ENCODE measurements at regions not wholly inside any gene's neighbourhood (a gene's known extent, or its start where the extent isn't known, plus 50 kb on each side); places are given as distances from the start of the nearest gene placed in this dataset.

DNA sequence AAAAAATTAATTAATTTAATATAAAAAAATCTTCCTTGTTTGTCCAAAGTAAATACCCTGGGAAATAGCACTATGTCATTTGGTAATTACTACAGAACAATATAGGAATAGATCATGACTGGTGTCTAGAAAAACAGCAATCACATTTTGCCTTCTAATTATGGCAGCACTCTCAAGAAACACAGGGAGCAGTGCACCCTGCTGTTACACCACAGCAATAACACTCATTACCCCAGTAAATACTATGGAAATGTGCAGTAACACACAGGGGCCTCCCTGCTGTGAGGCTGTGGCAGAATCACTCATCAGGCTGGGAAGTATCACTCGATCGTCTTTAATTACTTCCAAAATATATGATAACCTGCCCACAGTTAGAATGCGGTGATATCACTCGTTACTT lies 646.0 kb downstream of the TUSC7 start:
- no peaks in the 10 kb centered on the region for H3K79me2 ChIP-seq (ENCODE audit: low read length)
- H3K27me3 ChIP-seq (replicated peaks; ENCODE audit: insufficient read depth, low read length): no peaks in the 10 kb centered on the region
- H2AFZ ChIP-seq (ENCODE audit: low read length): no peak overlapping the region
- H3K9me2 ChIP-seq (replicated peaks; ENCODE audit: insufficient read depth, low read length): no peaks in the 10 kb centered on the region
- no peaks in the 10 kb centered on the region for H3F3A ChIP-seq (ENCODE audit: insufficient read depth, low read length)
- H3K4me2 ChIP-seq (ENCODE audit: low read depth, low read length): no peak overlapping the region
- no peaks in the 10 kb centered on the region for H4K20me1 ChIP-seq (ENCODE audit: insufficient read depth, low read length)
- no peak overlapping the region for H3K9ac ChIP-seq (ENCODE audit: low read length)
- no peaks in the 10 kb centered on the region for H3K36me3 ChIP-seq (replicated peaks; ENCODE audit: insufficient read depth, low read length)
- H3K9me3 ChIP-seq (replicated peaks; ENCODE audit: insufficient read depth, low read length): no peaks in the 10 kb centered on the region
- H3K27ac ChIP-seq (ENCODE audit: low read length): no peak overlapping the region
- no peak for TF ChIP-seq EZH2phosphoT487 (IDR thresholded peaks at IDR 0.05; ENCODE audit: low read length)
- peak; percentile 38 for TF ChIP-seq CTCF (IDR thresholded peaks at IDR 0.05; ENCODE audit: low read length)
- TF ChIP-seq EZH2 (optimal IDR thresholded peaks at IDR 0.05; ENCODE audit: low read depth, low read length): no peak
- no peak for DNase-seq
- H3K4me1 ChIP-seq (ENCODE audit: low read length): no peaks in the 10 kb centered on the region
- H3K4me3 ChIP-seq (ENCODE audit: low read length): no peak overlapping the region

DNA sequence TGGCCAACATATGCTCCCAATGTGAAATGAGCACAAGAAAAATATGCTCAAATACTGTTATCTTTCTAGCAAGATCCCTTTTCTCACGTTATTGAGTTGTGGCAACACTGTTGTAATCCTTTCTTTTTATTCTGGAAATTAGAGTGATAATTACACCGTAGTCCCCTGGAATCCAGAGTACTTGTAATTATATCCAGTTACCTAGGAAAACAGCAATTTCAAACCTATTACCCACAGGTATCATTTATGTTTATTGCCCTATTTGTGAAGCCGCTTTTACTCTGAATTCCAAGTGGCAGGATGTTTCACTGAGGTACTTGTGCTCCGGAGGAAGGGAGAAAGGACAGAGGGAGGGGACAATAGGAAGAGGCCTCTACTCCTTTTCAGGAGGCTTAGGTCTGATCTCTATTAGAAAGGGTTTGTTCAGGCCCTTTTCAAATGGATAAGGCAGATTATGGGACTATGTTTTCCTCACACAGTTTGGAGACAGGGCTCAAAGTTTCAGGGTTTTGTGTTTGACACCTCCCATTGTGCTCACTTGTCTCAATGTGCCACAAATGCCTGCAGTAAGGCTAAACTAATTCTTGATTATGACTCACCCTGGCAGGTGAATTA lies 646.6 kb downstream of the TUSC7 start:
- Histone ChIP-seq H3K27ac (ENCODE audit: low read length) (no peak overlapping the region), H3K36me3 (replicated peaks; ENCODE audit: insufficient read depth, low read length) (no peaks in the 10 kb centered on the region), H3K27me3 (replicated peaks; ENCODE audit: insufficient read depth, low read length) (no peaks in the 10 kb centered on the region), H2AFZ (ENCODE audit: low read length) (no peak overlapping the region), H3K9ac (ENCODE audit: low read length) (no peak overlapping the region), H3K4me2 (ENCODE audit: low read depth, low read length) (no peak overlapping the region), H3K4me1 (ENCODE audit: low read length) (no peaks in the 10 kb centered on the region), H3K9me3 (replicated peaks; ENCODE audit: insufficient read depth, low read length) (no peaks in the 10 kb centered on the region), H3K4me3 (ENCODE audit: low read length) (no peak overlapping the region), H3K9me2 (replicated peaks; ENCODE audit: insufficient read depth, low read length) (no peaks in the 10 kb centered on the region), H3F3A (ENCODE audit: insufficient read depth, low read length) (no peaks in the 10 kb centered on the region), H4K20me1 (ENCODE audit: insufficient read depth, low read length) (no peaks in the 10 kb centered on the region), H3K79me2 (ENCODE audit: low read length) (no peaks in the 10 kb centered on the region)
- DNase-seq: no peak
- TF ChIP-seq EZH2phosphoT487 (IDR thresholded peaks at IDR 0.05; ENCODE audit: low read length) (no peak), CTCF (IDR thresholded peaks at IDR 0.05; ENCODE audit: low read length) (no peak), EZH2 (optimal IDR thresholded peaks at IDR 0.05; ENCODE audit: low read depth, low read length) (no peak)

- Histone ChIP-seq H3K9me3 (replicated peaks; ENCODE audit: insufficient read depth, low read length) (no peaks in the 10 kb centered on the region), H3K4me1 (ENCODE audit: low read length) (no peaks in the 10 kb centered on the region), H3K4me2 (ENCODE audit: low read depth, low read length) (no peak overlapping the region), H2AFZ (ENCODE audit: low read length) (no peak overlapping the region), H3K9ac (ENCODE audit: low read length) (no peak overlapping the region), H3K27me3 (replicated peaks; ENCODE audit: insufficient read depth, low read length) (no peaks in the 10 kb centered on the region), H4K20me1 (ENCODE audit: insufficient read depth, low read length) (no peaks in the 10 kb centered on the region), H3F3A (ENCODE audit: insufficient read depth, low read length) (no peaks in the 10 kb centered on the region), H3K4me3 (ENCODE audit: low read length) (no peak overlapping the region), H3K9me2 (replicated peaks; ENCODE audit: insufficient read depth, low read length) (no peaks in the 10 kb centered on the region), H3K79me2 (ENCODE audit: low read length) (no peaks in the 10 kb centered on the region), H3K27ac (ENCODE audit: low read length) (no peak overlapping the region), H3K36me3 (replicated peaks; ENCODE audit: insufficient read depth, low read length) (no peaks in the 10 kb centered on the region)
- no peak for DNase-seq
- TF ChIP-seq CTCF (IDR thresholded peaks at IDR 0.05; ENCODE audit: low read length) (no peak), EZH2 (optimal IDR thresholded peaks at IDR 0.05; ENCODE audit: low read depth, low read length) (no peak), EZH2phosphoT487 (IDR thresholded peaks at IDR 0.05; ENCODE audit: low read length) (no peak)
Observed at GRCh38 chr3:117358717-117359314, 649.2 kb downstream of the TUSC7 start.

Measured in MM.1S (cell line).